Calu3 (cell line): ENCODE measurements at regions not wholly inside any gene's neighbourhood (a gene's known extent, or its start where the extent isn't known, plus 50 kb on each side); places are given as distances from the start of the nearest gene placed in this dataset.

Source experiments
- BruUV-seq: library from RNA; stranded (reverse); fragments of 400-500 nt; replicated peaks from 2 replicates; lab custom pipeline; 2021; lab: Mats Ljungman, UMichigan
- CTCF ChIA-PET: fragments of 300-600 bp; sonication (Branson Sonifier 250); formaldehyde crosslinking; loops from one replicate; lab custom pipeline; 2022; ENCODE audit warnings: antibody characterized with exemption; lab: Charles Lee
- DNase-seq: peaks from one replicate; pipeline ENCODE4 v3.0.0; 2022
- H3K27ac Mint-ChIP-seq: one replicate; pipeline ENCODE4 v1.8.0; 2022; ENCODE audit warnings: mixed read lengths; ENCODE audit not compliant: unreplicated experiment
- H3K27me3 Mint-ChIP-seq: one replicate; pipeline ENCODE4 v1.8.0; 2022; ENCODE audit warnings: mixed read lengths; ENCODE audit not compliant: unreplicated experiment
- H3K36me3 Mint-ChIP-seq: one replicate; pipeline ENCODE4 v1.8.0; 2022; ENCODE audit warnings: mild to moderate bottlenecking, moderate library complexity, mixed read lengths; ENCODE audit not compliant: insufficient read depth, unreplicated experiment
- H3K4me1 Mint-ChIP-seq: one replicate; pipeline ENCODE4 v1.8.0; 2022; ENCODE audit warnings: mild to moderate bottlenecking, low read depth, mixed read lengths; ENCODE audit not compliant: unreplicated experiment
- H3K4me3 Mint-ChIP-seq: one replicate; pipeline ENCODE4 v1.8.0; 2022; ENCODE audit warnings: mild to moderate bottlenecking, low read depth, moderate library complexity, mixed read lengths; ENCODE audit not compliant: unreplicated experiment
- H3K9me3 Mint-ChIP-seq: one replicate; pipeline ENCODE4 v1.8.0; 2022; ENCODE audit warnings: low read depth, mixed read lengths; ENCODE audit not compliant: unreplicated experiment
- intact Hi-C: fragments of 100-400 bp; cut with micrococcal nuclease; formaldehyde crosslinking; loops from one replicate; pipeline ENCODE4 v1.10.0; 2022; ENCODE audit not compliant: unreplicated experiment
- TF ChIP-seq, protein P1 (sequence below): fragments of 200-600 bp; IDR thresholded peaks from one replicate; pipeline ENCODE4 v1.8.0; 2022; ENCODE audit warnings: antibody characterized with exemption; ENCODE audit not compliant: unreplicated experiment

DNA sequence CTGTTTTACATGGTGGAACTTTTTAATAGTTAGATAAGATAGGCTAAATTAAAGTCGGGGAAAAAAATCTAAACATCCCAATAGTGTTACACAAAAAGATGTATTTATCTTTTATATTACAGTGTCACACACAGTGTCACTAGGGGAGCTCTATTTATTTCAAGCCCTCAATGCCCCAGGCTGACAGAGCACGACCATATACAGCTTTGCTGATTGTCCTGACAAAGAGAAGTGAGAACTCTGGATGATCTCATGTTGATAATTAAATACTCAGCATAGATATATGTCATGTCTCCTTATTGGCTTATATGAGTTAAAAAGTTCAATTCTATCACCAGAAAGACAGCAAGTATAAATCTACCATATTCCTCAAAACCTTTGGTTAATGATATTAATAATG lies 594.3 kb downstream of the LRFN5 start:
- TF ChIP-seq, protein P1, sequence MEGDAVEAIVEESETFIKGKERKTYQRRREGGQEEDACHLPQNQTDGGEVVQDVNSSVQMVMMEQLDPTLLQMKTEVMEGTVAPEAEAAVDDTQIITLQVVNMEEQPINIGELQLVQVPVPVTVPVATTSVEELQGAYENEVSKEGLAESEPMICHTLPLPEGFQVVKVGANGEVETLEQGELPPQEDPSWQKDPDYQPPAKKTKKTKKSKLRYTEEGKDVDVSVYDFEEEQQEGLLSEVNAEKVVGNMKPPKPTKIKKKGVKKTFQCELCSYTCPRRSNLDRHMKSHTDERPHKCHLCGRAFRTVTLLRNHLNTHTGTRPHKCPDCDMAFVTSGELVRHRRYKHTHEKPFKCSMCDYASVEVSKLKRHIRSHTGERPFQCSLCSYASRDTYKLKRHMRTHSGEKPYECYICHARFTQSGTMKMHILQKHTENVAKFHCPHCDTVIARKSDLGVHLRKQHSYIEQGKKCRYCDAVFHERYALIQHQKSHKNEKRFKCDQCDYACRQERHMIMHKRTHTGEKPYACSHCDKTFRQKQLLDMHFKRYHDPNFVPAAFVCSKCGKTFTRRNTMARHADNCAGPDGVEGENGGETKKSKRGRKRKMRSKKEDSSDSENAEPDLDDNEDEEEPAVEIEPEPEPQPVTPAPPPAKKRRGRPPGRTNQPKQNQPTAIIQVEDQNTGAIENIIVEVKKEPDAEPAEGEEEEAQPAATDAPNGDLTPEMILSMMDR, result no peak
- Mint-ChIP-seq H3K36me3 (no peaks in the 10 kb centered on the region), H3K4me3 (no peak overlapping the region), H3K27ac (no peak overlapping the region), H3K9me3 (peaks cover 5% of the 10 kb centered on the region), H3K27me3 (no peaks in the 10 kb centered on the region), H3K4me1 (no peaks in the 10 kb centered on the region)
- BruUV-seq, result no TSS peak
- DNase-seq, result no peak
- CTCF ChIA-PET, result no interaction called here
- intact Hi-C loops, result no loop called here

DNA sequence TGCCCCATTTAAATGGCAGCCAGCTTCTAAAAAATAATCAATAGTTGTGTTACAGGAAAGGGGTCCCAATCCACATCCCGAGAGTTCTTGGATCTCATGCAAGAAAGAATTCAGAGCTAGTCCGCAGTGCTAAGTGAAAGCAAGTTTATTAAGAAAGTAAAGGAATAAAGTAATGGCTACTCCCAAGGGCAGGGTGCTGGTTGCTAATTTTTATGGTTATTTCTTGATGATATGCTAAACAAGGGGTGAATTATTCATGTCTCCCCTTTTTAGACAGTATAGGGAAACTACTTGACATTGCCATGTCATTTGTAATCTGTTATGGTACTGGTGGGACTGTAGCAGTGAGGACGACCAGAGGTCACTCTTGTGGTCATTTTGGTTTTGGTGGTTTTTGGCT lies 591.3 kb downstream of the LRFN5 start:
- Mint-ChIP-seq H3K36me3 (no peaks in the 10 kb centered on the region), H3K27ac (no peak overlapping the region), H3K9me3 (peaks cover under 1% of the 10 kb centered on the region), H3K4me3 (no peak overlapping the region), H3K4me1 (no peaks in the 10 kb centered on the region), H3K27me3 (no peaks in the 10 kb centered on the region)
- no peak for DNase-seq
- no TSS peak for BruUV-seq
- intact Hi-C loops, result no loop called here
- CTCF ChIA-PET, result no interaction called here
- TF ChIP-seq, protein P1, result no peak

DNA sequence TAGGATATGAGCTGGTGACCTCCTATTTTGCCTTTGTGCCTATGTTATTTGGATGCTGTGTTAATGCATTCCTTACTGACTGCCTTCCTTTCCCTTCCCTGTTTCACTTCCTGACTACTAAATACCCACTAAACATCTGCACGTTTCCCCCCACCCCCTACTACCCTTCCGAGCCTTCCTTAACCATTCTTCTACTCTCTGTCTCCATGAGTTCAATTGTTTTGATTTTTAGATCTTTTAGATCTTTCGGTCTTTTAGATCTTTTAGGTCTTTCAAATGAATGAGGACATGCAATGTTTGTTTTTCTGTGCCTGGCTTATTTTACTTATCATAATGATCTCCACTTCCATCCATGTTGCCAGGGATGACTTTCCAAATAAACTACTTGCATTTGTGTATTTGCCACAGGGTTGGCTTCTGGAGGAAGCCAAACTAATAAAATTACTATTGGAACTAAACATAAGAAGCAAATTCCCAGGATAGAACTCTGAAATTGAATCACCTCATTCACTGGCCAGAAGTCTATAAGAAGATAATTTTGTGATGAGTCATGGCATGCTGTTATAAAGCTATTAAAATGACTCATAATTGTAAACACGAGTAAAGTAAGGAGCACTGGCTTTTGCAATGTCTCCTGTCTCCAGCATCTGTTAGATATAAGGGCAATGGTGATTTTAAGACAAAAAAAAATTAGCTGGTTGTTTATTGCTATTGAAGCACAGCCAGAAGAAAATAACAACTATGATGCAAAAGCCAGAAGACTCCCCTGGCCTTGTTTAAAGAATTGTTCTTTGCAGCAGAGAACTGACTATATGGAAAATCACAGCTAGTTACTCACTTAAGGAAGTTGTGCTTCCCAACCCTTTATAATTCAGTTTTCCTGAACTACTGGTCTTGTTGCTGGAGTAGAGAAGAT lies 586.3 kb downstream of the LRFN5 start:
- intact Hi-C loops, result no loop called here
- peak overlapping the region; percentile 43 for H3K27ac Mint-ChIP-seq
- H3K4me1 Mint-ChIP-seq, result no peaks in the 10 kb centered on the region
- CTCF ChIA-PET, result no interaction called here
- peaks cover 7% of the 10 kb centered on the region for H3K9me3 Mint-ChIP-seq
- H3K36me3 Mint-ChIP-seq, result no peaks in the 10 kb centered on the region
- TF ChIP-seq, protein P1, result no peak
- no TSS peak for BruUV-seq
- no peak for DNase-seq
- H3K4me3 Mint-ChIP-seq, result no peak overlapping the region
- H3K27me3 Mint-ChIP-seq, result no peaks in the 10 kb centered on the region

DNA sequence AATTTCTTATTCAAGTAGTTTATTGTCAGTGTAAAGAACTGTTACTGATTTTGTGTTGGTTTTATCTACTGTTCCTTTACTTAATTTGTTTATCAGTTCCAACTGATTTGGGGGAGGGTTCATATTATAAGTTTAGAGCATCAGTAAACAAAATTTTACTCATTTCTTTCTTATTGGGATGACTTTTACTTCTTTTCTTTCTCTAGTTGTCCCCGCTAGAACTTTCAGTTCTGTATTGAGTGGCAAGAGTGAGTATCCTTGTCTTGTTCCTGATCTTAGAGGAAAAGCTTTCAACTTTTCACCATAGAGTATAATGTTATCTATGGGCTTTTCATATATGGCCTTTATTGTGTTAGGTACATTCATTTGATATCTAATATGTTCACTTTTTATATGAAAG lies 584.1 kb downstream of the LRFN5 start:
- H3K27ac Mint-ChIP-seq, result no peak overlapping the region
- no peaks in the 10 kb centered on the region for H3K4me1 Mint-ChIP-seq
- no peaks in the 10 kb centered on the region for H3K36me3 Mint-ChIP-seq
- H3K27me3 Mint-ChIP-seq, result no peaks in the 10 kb centered on the region
- BruUV-seq, result no TSS peak
- CTCF ChIA-PET, result no interaction called here
- intact Hi-C loops, result no loop called here
- H3K9me3 Mint-ChIP-seq, result peaks cover 13% of the 10 kb centered on the region
- DNase-seq, result no peak
- H3K4me3 Mint-ChIP-seq, result no peak overlapping the region
- TF ChIP-seq, protein P1, result no peak
